ENCODE measurements at regions not wholly inside any gene's neighbourhood (a gene's known extent, or its start where the extent isn't known, plus 50 kb on each side); places are given as distances from the start of the nearest gene placed in this dataset.

DNA sequence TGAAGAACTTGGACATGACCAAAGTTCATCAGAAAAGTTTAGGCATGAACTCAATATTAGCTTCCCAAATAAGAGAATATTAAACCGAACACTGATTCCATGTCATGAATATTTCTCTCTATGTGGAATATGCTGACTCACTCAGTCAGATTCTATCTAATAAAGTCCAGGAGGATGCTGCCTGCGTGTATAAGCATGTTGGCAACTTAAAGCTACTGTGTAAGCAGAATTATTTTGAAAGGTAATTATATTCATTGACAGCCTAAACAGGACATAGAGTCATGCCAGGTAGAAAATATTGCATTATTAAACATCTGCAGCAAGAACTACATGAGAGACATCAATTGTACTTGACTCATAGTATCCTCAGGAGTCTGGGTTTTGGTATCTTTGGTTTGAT lies 367.9 kb upstream of the SPOCK3 start:
- DNase-seq (ENCODE audit: low spot score) = no peak
- TF ChIP-seq, protein P1, sequence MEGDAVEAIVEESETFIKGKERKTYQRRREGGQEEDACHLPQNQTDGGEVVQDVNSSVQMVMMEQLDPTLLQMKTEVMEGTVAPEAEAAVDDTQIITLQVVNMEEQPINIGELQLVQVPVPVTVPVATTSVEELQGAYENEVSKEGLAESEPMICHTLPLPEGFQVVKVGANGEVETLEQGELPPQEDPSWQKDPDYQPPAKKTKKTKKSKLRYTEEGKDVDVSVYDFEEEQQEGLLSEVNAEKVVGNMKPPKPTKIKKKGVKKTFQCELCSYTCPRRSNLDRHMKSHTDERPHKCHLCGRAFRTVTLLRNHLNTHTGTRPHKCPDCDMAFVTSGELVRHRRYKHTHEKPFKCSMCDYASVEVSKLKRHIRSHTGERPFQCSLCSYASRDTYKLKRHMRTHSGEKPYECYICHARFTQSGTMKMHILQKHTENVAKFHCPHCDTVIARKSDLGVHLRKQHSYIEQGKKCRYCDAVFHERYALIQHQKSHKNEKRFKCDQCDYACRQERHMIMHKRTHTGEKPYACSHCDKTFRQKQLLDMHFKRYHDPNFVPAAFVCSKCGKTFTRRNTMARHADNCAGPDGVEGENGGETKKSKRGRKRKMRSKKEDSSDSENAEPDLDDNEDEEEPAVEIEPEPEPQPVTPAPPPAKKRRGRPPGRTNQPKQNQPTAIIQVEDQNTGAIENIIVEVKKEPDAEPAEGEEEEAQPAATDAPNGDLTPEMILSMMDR (IDR thresholded peaks at IDR 0.05; ENCODE audit: extremely low read depth, missing control alignments) = no peak

DNA sequence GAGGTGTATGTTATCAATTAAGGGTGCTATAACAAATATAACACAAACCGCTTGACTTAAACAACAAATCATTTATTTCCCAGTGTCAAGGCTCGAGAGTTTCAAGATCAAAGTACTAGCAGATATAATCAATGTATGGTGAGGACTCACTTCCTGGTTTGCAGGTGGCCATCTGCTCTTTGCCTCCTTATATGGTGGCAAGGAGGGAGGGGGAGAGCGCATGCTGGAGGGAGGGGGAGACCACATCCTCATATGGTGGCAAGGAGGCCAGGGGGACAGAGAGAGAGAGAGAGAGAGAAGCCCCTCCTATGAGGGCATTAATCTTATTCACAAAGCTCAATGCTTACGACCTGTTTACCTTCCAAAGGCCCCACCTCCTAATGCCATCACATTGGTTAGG lies 372.3 kb upstream of the SPOCK3 start:
- no peak for DNase-seq (ENCODE audit: low spot score)
- TF ChIP-seq, protein P1 (IDR thresholded peaks at IDR 0.05; ENCODE audit: extremely low read depth, missing control alignments) = no peak

DNA sequence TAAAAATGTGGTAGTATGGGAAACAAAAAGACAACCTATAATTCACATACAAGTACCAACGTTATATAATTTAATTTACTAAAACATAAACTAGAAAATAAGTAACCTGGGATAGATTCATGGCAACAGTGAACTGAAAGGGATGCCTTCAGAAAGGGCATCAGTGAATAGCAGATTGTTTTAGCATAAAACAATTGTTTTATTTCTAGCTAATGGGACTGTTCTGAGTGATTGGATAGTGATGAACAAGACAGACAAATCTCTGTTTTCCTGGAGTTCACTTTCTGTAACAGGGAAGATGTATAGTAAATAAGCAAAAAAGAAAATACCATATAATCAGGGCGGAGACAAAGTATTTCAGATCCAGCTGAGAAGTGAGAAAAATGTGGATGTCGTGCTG lies 379.1 kb upstream of the SPOCK3 start:
- DNase-seq (ENCODE audit: low spot score) = no peak
- TF ChIP-seq, protein P1 (IDR thresholded peaks at IDR 0.05; ENCODE audit: extremely low read depth, missing control alignments) = no peak

DNA sequence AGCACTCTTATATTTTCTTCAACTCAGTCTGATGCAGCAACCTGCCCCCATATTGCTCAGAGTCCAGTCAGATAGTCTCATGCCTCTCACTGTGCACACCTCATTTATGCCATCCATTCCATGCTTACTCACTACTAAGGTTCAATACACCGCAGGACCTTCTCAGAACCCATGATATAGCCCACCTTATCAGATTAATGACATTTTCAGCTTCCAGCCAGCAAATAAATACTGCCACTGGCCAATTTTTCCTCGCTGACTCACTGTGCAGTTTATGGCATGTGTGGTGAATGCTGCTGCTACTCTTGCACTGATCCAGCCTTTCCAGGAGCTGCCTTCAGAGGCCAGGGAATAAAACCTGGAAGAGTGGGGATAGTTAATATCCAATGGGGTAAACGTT lies 380.6 kb upstream of the SPOCK3 start:
- no peak for DNase-seq (ENCODE audit: low spot score)
- TF ChIP-seq, protein P1 (IDR thresholded peaks at IDR 0.05; ENCODE audit: extremely low read depth, missing control alignments) = no peak

DNA sequence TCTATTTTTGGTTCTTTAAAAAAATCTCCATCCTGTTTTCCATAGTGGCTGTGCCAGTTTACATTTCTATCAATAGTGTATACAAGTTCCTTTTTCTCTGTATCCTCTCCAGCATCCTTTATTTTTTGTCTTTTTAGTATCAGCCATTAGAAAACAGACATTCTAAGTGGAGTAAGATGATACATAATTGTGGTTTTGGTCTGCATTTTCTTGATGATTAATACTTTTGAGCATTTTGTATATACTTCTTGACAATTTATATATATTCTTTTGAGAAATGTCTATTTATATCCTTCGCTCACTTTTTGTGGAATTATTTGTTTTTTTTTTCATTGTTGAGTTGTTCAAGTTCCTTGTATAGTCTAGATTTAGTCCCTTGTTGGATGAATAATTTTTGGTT lies 382.2 kb upstream of the SPOCK3 start:
- TF ChIP-seq, protein P1 (IDR thresholded peaks at IDR 0.05; ENCODE audit: extremely low read depth, missing control alignments) = no peak
- DNase-seq (ENCODE audit: low spot score) = no peak

DNA sequence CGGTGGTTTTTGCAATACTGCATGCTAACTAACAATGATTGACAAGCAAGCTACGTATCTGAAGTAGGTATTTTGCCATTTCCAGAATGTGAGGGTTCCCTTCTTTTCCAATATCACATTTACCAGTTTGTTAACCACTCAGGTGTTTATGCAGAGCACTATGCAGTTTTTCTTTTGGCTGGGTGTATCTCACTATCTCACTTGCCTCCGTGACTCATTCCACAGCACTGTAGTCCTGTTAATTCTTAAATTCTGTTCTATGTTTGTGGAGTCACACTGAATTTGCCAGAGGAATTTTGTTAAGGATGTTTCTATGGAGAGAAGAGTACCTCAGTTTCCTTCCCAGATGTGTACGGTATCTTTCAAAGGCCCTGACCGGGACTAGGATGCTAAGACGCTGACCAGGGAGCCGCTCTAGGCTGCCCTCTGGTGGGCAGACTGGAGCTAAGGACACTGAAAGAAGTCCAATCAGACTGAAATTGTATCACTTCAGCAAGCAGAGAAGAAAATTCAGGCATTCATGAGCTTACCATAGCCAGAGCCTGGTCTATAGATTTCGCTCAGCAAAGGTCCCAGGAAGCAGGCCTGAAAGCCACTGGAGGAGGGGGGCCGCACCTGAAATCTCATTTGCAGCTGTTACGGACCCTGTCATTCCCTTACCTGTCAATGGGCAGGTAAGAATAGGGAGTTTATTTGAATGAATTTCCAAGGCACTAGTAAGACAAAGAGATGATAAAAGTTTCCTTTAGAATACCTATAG lies 388.4 kb upstream of the SPOCK3 start:
- peak; percentile 58 for DNase-seq (ENCODE audit: low spot score)
- TF ChIP-seq, protein P1 (IDR thresholded peaks at IDR 0.05; ENCODE audit: extremely low read depth, missing control alignments) = peak; percentile 57

DNA sequence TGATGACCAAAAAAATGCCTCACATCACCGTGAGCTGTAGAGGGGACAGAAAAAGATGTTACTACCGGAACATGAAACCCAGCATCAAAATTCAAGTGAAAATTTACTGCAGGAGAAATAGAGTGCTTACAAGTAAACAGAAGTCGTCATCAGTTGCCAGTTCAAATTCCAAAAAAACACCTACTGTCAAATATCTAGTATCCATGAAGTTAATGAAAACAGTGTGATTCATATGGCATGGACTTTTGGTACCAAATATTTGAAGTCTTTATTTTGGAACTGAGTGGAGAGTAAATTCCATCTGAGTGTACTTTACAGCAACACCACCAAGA lies 388.9 kb upstream of the SPOCK3 start:
- no peak for DNase-seq (ENCODE audit: low spot score)
- TF ChIP-seq, protein P1 (IDR thresholded peaks at IDR 0.05; ENCODE audit: extremely low read depth, missing control alignments) = no peak
